SK-N-SH (cell line): ENCODE measurements at regions not wholly inside any gene's neighbourhood (a gene's known extent, or its start where the extent isn't known, plus 50 kb on each side); places are given as distances from the start of the nearest gene placed in this dataset.

Source experiments
- CTCF ChIA-PET: fragments of 300-600, 350-600 bp; formaldehyde crosslinking; extraction: SDS; loops from one replicate; lab custom pipeline; 2021; lab: Yijun Ruan, JAX
- POLR2A ChIA-PET: fragments of 350-600 bp; sonication (Branson Sonifier 250); formaldehyde crosslinking; extraction: SDS; loops from one replicate; lab custom pipeline; 2020; ENCODE audit warnings: antibody characterized with exemption, inconsistent platforms; lab: Yijun Ruan, JAX
- DNase-seq: peaks from one replicate; pipeline ENCODE4 v3.0.0; 2012
- H2AFZ ChIP-seq: fragments of 200-600 bp; sonication (generic); 2 replicates; pipeline ENCODE4 v1.8.1; 2016; ENCODE audit warnings: antibody characterized with exemption, mild to moderate bottlenecking, low read depth
- H3F3A ChIP-seq: fragments of 200-600 bp; sonication (generic); replicated peaks from 2 replicates; pipeline ENCODE3; 2016; ENCODE audit warnings: antibody characterized with exemption, mild to moderate bottlenecking; ENCODE audit not compliant: insufficient read depth
- H3K27ac ChIP-seq, 2 experiments: fragments of 200-500 bp in 1 of 2; fragments of 200-600 bp in 1 of 2; sonication (Bioruptor generic) in 1 of 2; sonication (generic), shearing (Covaris generic) in 1 of 2; 2 replicates each; pipeline versions ENCODE4 v1.5.1 to v1.6.1; 2014 to 2016; ENCODE audit warnings: low read depth in 2 of 2, inconsistent platforms in 1 of 2, low read length in 1 of 2, mild to moderate bottlenecking in 1 of 2, mixed read lengths in 1 of 2
- H3K27me3 ChIP-seq: fragments of 200-600 bp; sonication (generic), shearing (Covaris generic); 2 replicates; pipeline ENCODE4 v1.6.1; 2016; ENCODE audit warnings: mixed run types; ENCODE audit not compliant: insufficient read depth
- H3K36me3 ChIP-seq, 2 experiments: fragments of 200-500 bp in 1 of 2; fragments of 200-600 bp in 1 of 2; sonication (Bioruptor generic) in 1 of 2; sonication (generic) in 1 of 2; replicated peaks in 1 of 2; 2 replicates each; pipeline versions ENCODE3 to v1.5.1; 2014 to 2016; ENCODE audit warnings: low read length in 1 of 2, mild to moderate bottlenecking in 1 of 2; ENCODE audit not compliant: insufficient read depth in 2 of 2, control insufficient read depth in 1 of 2
- H3K4me1 ChIP-seq, 2 experiments: fragments of 200-500 bp in 1 of 2; fragments of 200-600 bp in 1 of 2; sonication (Bioruptor generic) in 1 of 2; sonication (generic), shearing (Covaris generic) in 1 of 2; 2 replicates each; pipeline versions ENCODE4 v1.5.1 to v1.6.1; 2014 to 2016; ENCODE audit warnings: low read depth in 1 of 2, low read length in 1 of 2, mixed run types in 1 of 2; ENCODE audit not compliant: insufficient read depth in 2 of 2, control insufficient read depth in 1 of 2
- H3K4me2 ChIP-seq: fragments of 200-600 bp; sonication (generic), shearing (Covaris generic); 2 replicates; pipeline ENCODE4 v1.6.1; 2017; ENCODE audit warnings: mixed run types
- H3K4me3 ChIP-seq, 2 experiments: fragments of 200-500 bp in 1 of 2; fragments of 200-600 bp in 1 of 2; sonication (Bioruptor generic) in 1 of 2; sonication (generic), shearing (Covaris generic) in 1 of 2; 2 replicates each; pipeline versions ENCODE4 v1.5.1 to v1.8.1; 2014 to 2016; ENCODE audit warnings: low read depth in 2 of 2, inconsistent platforms in 1 of 2, low read length in 1 of 2, mild to moderate bottlenecking in 1 of 2, mixed read lengths in 1 of 2, moderate library complexity in 1 of 2
- H3K79me2 ChIP-seq: fragments of 200-600 bp; sonication (generic); 2 replicates; pipeline ENCODE4 v1.8.1; 2017; ENCODE audit warnings: mild to moderate bottlenecking; ENCODE audit not compliant: insufficient read depth
- H3K9ac ChIP-seq: fragments of 200-600 bp; sonication (generic); 2 replicates; pipeline ENCODE4 v1.6.1; 2017; ENCODE audit warnings: mixed run types
- H3K9me2 ChIP-seq: fragments of 200-600 bp; sonication (generic); 2 replicates; pipeline ENCODE4 v1.6.1; 2017; ENCODE audit warnings: mixed run types
- H3K9me3 ChIP-seq: fragments of 200-600 bp; sonication (generic); 2 replicates; pipeline ENCODE4 v1.6.1; 2017; ENCODE audit warnings: mixed run types, mild to moderate bottlenecking, moderate library complexity
- H4K20me1 ChIP-seq: fragments of 200-600 bp; sonication (generic); 2 replicates; pipeline ENCODE4 v1.6.1; 2017; ENCODE audit warnings: mild to moderate bottlenecking, mixed run types; ENCODE audit not compliant: insufficient read depth
- EP300 ChIP-seq, 2 experiments: IDR thresholded peaks; 2 replicates each; pipeline versions ENCODE4 v1.4.0 to v1.6.1; 2012; ENCODE audit warnings: borderline replicate concordance in 1 of 2, low read depth in 1 of 2, low read length in 1 of 2
- FOSL2 ChIP-seq: IDR thresholded peaks from 2 replicates; pipeline ENCODE4 v1.4.0; 2012; ENCODE audit warnings: low read depth, mild to moderate bottlenecking, moderate library complexity, borderline replicate concordance
- FOXJ3 ChIP-seq: sonication (generic); formaldehyde crosslinking; IDR thresholded peaks from 2 replicates; pipeline ENCODE4 v1.5.1; 2020; ENCODE audit warnings: mild to moderate bottlenecking, missing genetic modification reagents
- MEF2A ChIP-seq: IDR thresholded peaks from 2 replicates; pipeline ENCODE4 v1.4.0; 2012; ENCODE audit warnings: low read depth, borderline replicate concordance
- NRF1 ChIP-seq: IDR thresholded peaks from 2 replicates; pipeline ENCODE4 v1.6.1; 2012; ENCODE audit warnings: low read depth, mild to moderate bottlenecking, low read length
- RAD21 ChIP-seq: IDR thresholded peaks from 2 replicates; pipeline ENCODE4 v1.6.1; 2012; ENCODE audit warnings: mild to moderate bottlenecking, low read length
- RCOR1 ChIP-seq: fragments of 150-350 bp; IDR thresholded peaks from 2 replicates; pipeline ENCODE4 v1.6.1; 2017; ENCODE audit warnings: antibody characterized with exemption, low read length
- TAF1 ChIP-seq: IDR thresholded peaks from 2 replicates; pipeline ENCODE4 v1.6.1; 2012; ENCODE audit warnings: low read depth, mild to moderate bottlenecking, low read length, moderate library complexity, borderline replicate concordance
- TEAD4 ChIP-seq: IDR thresholded peaks from 2 replicates; pipeline ENCODE4 v1.4.0; 2012; ENCODE audit warnings: mild to moderate bottlenecking, borderline replicate concordance; ENCODE audit not compliant: insufficient read depth
- YY1 ChIP-seq: IDR thresholded peaks from 2 replicates; pipeline ENCODE4 v1.4.0; 2012; ENCODE audit warnings: low read depth, mild to moderate bottlenecking
- WGBS: methylation state at CpG from one replicate; pipeline ENCODE4 v1.1.6; 2017; ENCODE audit warnings: low lambda C conversion rate; 5-methylcytosine and 5-hydroxymethylcytosine counted together
- TF ChIP-seq, protein P1 (sequence below): IDR thresholded peaks from 2 replicates; pipeline ENCODE4; 2012
- TF ChIP-seq, protein P2 (sequence below): fragments of 200-600 bp; sonication (generic); IDR thresholded peaks from 2 replicates; pipeline ENCODE4 v1.6.1; 2017; ENCODE audit warnings: antibody characterized with exemption, mild to moderate bottlenecking, moderate library complexity
- TF ChIP-seq, protein P3 (sequence below): IDR thresholded peaks from 2 replicates; pipeline ENCODE4 v1.6.1; 2012; ENCODE audit warnings: mild to moderate bottlenecking, low read depth, low read length, moderate library complexity
- TF ChIP-seq, protein P4 (sequence below): IDR thresholded peaks from 2 replicates; pipeline ENCODE4 v1.4.0; 2012; ENCODE audit warnings: low read depth, borderline replicate concordance

DNA sequence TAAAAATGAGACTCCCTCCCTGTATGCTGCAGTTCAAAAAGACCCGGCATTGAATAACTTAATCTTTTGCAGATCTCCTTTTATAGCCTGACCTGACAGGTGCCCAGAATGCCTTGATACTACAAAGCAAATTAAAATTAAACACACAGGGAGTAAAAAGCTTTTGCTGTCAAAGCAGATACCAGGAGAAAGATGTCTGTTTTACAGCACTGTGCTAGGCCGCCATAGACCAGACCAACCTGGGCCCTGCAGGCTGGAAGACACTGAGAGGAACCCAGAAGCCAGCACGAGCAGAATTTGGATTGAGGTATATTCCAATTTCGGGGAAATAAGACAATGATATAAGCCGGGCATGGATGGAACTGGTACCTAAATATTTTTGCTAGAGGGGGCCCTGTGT, 602.8 kb upstream of the SOX11 start (continued):
- TF ChIP-seq, protein P1, sequence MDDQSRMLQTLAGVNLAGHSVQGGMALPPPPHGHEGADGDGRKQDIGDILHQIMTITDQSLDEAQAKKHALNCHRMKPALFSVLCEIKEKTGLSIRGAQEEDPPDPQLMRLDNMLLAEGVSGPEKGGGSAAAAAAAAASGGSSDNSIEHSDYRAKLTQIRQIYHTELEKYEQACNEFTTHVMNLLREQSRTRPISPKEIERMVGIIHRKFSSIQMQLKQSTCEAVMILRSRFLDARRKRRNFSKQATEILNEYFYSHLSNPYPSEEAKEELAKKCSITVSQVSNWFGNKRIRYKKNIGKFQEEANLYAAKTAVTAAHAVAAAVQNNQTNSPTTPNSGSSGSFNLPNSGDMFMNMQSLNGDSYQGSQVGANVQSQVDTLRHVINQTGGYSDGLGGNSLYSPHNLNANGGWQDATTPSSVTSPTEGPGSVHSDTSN = no peak
- TF ChIP-seq YY1 (no peak), NRF1 (no peak)

DNA sequence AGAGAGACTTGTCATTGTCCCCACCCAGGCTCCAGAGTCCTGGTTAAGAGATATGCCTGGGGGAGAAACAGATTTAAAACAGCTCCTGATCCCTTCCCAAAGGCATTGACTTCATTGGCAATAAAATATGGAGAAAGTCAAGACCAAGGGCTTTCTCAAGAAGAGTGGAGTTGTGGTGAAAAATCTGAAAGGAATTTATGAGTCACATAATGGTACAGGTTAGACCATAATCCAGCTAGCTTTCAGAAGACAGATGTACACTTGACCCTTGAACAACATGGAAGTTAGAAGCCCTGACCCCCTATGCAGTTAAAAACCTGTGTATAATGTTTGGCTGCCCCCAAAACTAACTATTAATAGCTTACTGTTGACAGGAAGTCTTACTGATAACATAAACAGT, 599.1 kb upstream of the SOX11 start:
- no peak for TF ChIP-seq FOXJ3 (CRISPR knock-in tag)
- no peak overlapping the region for H2AFZ ChIP-seq
- ChIA-PET POLR2A (no interaction called here), CTCF (interaction anchor here (1.0 to 1.1 kb wide), 3 partner anchors 23 to 1679 kb away, joined by 3 to 5 read pairs (median 3); no protein-coding TSS in a partner anchor)
- H3K4me1 ChIP-seq = no peaks in the 10 kb centered on the region; a peak in 1 of 4 replicates
- H3K9me2 ChIP-seq = no peaks in the 10 kb centered on the region
- H3K4me2 ChIP-seq = no peak overlapping the region
- H3K4me3 ChIP-seq = no peak overlapping the region
- no peaks in the 10 kb centered on the region for H4K20me1 ChIP-seq
- no peaks in the 10 kb centered on the region for H3K9me3 ChIP-seq
- DNase-seq = no peak
- H3F3A ChIP-seq = no peaks in the 10 kb centered on the region
- H3K79me2 ChIP-seq = no peaks in the 10 kb centered on the region
- no peaks in the 10 kb centered on the region for H3K27me3 ChIP-seq
- no peak overlapping the region for H3K9ac ChIP-seq
- no peaks in the 10 kb centered on the region for H3K36me3 ChIP-seq
- H3K27ac ChIP-seq = no peak overlapping the region

DNA sequence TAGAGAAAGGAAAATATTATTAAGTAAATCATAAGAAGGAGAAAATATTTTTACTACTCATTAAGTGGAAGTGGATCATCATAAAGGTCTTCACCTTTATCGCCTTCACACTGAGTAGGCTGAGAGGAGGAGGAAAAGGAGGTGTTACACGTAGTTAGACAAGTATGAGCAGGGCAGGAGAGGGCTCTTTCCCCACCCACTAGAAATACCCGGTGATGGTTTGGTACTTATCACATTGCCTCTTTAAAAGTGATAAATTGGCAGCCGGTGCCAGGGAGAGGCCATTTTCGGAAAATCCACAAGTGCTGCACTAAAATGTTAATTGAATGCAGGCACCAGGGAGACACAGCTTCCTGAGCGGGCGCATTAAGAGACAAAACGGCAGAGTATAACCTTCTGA, 598.7 kb upstream of the SOX11 start:
- Histone ChIP-seq H3K79me2 (no peaks in the 10 kb centered on the region), H3K9me3 (no peaks in the 10 kb centered on the region), H3F3A (no peaks in the 10 kb centered on the region), H2AFZ (no peak overlapping the region), H3K9ac (no peak overlapping the region), H3K4me2 (no peak overlapping the region), H3K27me3 (no peaks in the 10 kb centered on the region), H3K4me1 (no peaks in the 10 kb centered on the region; a peak in 1 of 4 replicates), H4K20me1 (no peaks in the 10 kb centered on the region), H3K36me3 (no peaks in the 10 kb centered on the region), H3K27ac (no peak overlapping the region), H3K9me2 (no peaks in the 10 kb centered on the region), H3K4me3 (no peak overlapping the region)
- WGBS = 43% methylated on average over 8 of the region's 8 CpGs
- TF ChIP-seq, protein P2, sequence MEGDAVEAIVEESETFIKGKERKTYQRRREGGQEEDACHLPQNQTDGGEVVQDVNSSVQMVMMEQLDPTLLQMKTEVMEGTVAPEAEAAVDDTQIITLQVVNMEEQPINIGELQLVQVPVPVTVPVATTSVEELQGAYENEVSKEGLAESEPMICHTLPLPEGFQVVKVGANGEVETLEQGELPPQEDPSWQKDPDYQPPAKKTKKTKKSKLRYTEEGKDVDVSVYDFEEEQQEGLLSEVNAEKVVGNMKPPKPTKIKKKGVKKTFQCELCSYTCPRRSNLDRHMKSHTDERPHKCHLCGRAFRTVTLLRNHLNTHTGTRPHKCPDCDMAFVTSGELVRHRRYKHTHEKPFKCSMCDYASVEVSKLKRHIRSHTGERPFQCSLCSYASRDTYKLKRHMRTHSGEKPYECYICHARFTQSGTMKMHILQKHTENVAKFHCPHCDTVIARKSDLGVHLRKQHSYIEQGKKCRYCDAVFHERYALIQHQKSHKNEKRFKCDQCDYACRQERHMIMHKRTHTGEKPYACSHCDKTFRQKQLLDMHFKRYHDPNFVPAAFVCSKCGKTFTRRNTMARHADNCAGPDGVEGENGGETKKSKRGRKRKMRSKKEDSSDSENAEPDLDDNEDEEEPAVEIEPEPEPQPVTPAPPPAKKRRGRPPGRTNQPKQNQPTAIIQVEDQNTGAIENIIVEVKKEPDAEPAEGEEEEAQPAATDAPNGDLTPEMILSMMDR = no peak
- TF ChIP-seq MEF2A (no peak), FOXJ3 (CRISPR knock-in tag) (no peak), TEAD4 (no peak), EP300 (IDR thresholded peaks at IDR 0.05; ENCODE audit: borderline replicate concordance in 1 of 2, low read depth in 1 of 2, low read length in 1 of 2) (no peak), RAD21 (no peak), RCOR1 (no peak), TAF1 (no peak), FOSL2 (no peak)
- TF ChIP-seq, protein P3, sequence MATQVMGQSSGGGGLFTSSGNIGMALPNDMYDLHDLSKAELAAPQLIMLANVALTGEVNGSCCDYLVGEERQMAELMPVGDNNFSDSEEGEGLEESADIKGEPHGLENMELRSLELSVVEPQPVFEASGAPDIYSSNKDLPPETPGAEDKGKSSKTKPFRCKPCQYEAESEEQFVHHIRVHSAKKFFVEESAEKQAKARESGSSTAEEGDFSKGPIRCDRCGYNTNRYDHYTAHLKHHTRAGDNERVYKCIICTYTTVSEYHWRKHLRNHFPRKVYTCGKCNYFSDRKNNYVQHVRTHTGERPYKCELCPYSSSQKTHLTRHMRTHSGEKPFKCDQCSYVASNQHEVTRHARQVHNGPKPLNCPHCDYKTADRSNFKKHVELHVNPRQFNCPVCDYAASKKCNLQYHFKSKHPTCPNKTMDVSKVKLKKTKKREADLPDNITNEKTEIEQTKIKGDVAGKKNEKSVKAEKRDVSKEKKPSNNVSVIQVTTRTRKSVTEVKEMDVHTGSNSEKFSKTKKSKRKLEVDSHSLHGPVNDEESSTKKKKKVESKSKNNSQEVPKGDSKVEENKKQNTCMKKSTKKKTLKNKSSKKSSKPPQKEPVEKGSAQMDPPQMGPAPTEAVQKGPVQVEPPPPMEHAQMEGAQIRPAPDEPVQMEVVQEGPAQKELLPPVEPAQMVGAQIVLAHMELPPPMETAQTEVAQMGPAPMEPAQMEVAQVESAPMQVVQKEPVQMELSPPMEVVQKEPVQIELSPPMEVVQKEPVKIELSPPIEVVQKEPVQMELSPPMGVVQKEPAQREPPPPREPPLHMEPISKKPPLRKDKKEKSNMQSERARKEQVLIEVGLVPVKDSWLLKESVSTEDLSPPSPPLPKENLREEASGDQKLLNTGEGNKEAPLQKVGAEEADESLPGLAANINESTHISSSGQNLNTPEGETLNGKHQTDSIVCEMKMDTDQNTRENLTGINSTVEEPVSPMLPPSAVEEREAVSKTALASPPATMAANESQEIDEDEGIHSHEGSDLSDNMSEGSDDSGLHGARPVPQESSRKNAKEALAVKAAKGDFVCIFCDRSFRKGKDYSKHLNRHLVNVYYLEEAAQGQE = no peak
- TF ChIP-seq, protein P4, sequence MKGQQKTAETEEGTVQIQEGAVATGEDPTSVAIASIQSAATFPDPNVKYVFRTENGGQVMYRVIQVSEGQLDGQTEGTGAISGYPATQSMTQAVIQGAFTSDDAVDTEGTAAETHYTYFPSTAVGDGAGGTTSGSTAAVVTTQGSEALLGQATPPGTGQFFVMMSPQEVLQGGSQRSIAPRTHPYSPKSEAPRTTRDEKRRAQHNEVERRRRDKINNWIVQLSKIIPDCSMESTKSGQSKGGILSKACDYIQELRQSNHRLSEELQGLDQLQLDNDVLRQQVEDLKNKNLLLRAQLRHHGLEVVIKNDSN = no peak
- no peak for DNase-seq
- ChIA-PET CTCF (interaction anchor here (1.1 kb wide), 1 partner anchor 534 kb away, joined by 3 read pairs; no protein-coding TSS in a partner anchor), POLR2A (no interaction called here)
